ENCODE measurements at regions not wholly inside any gene's neighbourhood (a gene's known extent, or its start where the extent isn't known, plus 50 kb on each side); places are given as distances from the start of the nearest gene placed in this dataset.

DNA sequence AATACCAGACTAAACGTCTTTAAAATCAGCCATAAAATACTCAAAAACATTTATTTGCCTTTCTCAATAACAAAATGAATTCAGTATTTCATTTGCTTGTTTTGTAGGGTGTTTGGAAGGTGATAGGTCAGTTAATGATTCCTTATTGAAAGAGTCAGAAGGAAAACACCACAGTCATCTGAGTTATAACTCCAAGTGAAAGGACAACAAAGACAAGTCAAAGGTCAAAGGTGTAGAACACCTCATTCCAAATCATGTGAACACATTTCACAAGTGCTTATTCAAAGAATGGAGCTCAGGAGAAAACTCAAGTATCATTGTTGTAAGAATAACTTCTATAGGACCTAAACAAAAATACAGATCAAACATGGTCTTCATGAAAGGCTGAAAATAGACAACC is 318.6 kb upstream of the PHF14 start:
- FAIRE-seq, result no peak
- no peaks in the 10 kb centered on the region for H3K36me3 ChIP-seq (ENCODE audit: control insufficient read depth in 2 of 2, extremely low read depth in 1 of 2, insufficient read depth in 2 of 2, low read length in 2 of 2)

GRCh38 chr7:10657201-10657600 is 316.5 kb upstream of the PHF14 start:
- H2AFZ ChIP-seq (ENCODE audit: control insufficient read depth, low read length), result no peak overlapping the region
- H3K79me2 ChIP-seq (ENCODE audit: control insufficient read depth, insufficient read depth, low read length), result no peaks in the 10 kb centered on the region
- H3K4me3 ChIP-seq (ENCODE audit: control insufficient read depth in 2 of 3, extremely low read depth in 1 of 3, insufficient read depth in 2 of 3, low read depth in 1 of 3, low read length in 3 of 3), result no peak overlapping the region
- FAIRE-seq (no peak), DNase-seq (ENCODE audit: low read depth, low spot score) (no peak)
- dilution Hi-C loops (cut with MboI; ENCODE audit: extremely low pct_ligation_motif_present, low sequenced_read_pairs), result no loop called here
- H3K9me1 ChIP-seq (ENCODE audit: control insufficient read depth, extremely low read depth, insufficient read depth, low read length), result no peaks in the 10 kb centered on the region
- H3K27ac ChIP-seq (ENCODE audit: control insufficient read depth, insufficient read depth, low read length), result no peak overlapping the region
- no peaks in the 10 kb centered on the region for H3K27me3 ChIP-seq (ENCODE audit: control insufficient read depth, extremely low read depth, insufficient read depth, low read length)
- no peaks in the 10 kb centered on the region for H3K9me3 ChIP-seq (ENCODE audit: control insufficient read depth, low read depth, low read length)
- H3K4me1 ChIP-seq (ENCODE audit: control insufficient read depth, extremely low read depth, insufficient read depth, low read length), result no peaks in the 10 kb centered on the region
- H3K9ac ChIP-seq (ENCODE audit: control insufficient read depth, extremely low read depth, insufficient read depth, low read length), result no peak overlapping the region
- no peak for TF ChIP-seq CTCF (optimal IDR thresholded peaks at IDR 0.05 in 1 of 3, IDR thresholded peaks at IDR 0.05 in 1 of 3, conservative IDR thresholded peaks at IDR 0.05 in 1 of 3; ENCODE audit: extremely low read depth in 1 of 3, insufficient read depth in 2 of 3, low read length in 3 of 3)
- TF ChIP-seq EZH2 (IDR thresholded peaks at IDR 0.05; ENCODE audit: low read length), result no peak
- no peaks in the 10 kb centered on the region for H4K20me1 ChIP-seq (ENCODE audit: control insufficient read depth, extremely low read depth, insufficient read depth, low read length)
- H3K36me3 ChIP-seq (ENCODE audit: control insufficient read depth in 2 of 2, extremely low read depth in 1 of 2, insufficient read depth in 2 of 2, low read length in 2 of 2), result no peaks in the 10 kb centered on the region
- no peak overlapping the region for H3K4me2 ChIP-seq (ENCODE audit: control insufficient read depth, extremely low read depth, insufficient read depth, low read depth, low read length)

More for the DNA sequence above, 318.6 kb upstream of the PHF14 start:
- no peaks in the 10 kb centered on the region for H3K79me2 ChIP-seq (ENCODE audit: control insufficient read depth, insufficient read depth, low read length)
- H3K4me1 ChIP-seq (ENCODE audit: control insufficient read depth, extremely low read depth, insufficient read depth, low read length), result no peaks in the 10 kb centered on the region
- no peaks in the 10 kb centered on the region for H3K9me3 ChIP-seq (ENCODE audit: control insufficient read depth, low read depth, low read length)
- no peak overlapping the region for H2AFZ ChIP-seq (ENCODE audit: control insufficient read depth, low read length)
- H3K9me1 ChIP-seq (ENCODE audit: control insufficient read depth, extremely low read depth, insufficient read depth, low read length), result no peaks in the 10 kb centered on the region
- no peaks in the 10 kb centered on the region for H3K27me3 ChIP-seq (ENCODE audit: control insufficient read depth, extremely low read depth, insufficient read depth, low read length)
- no peak overlapping the region for H3K4me2 ChIP-seq (ENCODE audit: control insufficient read depth, extremely low read depth, insufficient read depth, low read depth, low read length)
- H3K9ac ChIP-seq (ENCODE audit: control insufficient read depth, extremely low read depth, insufficient read depth, low read length), result no peak overlapping the region
- H3K27ac ChIP-seq (ENCODE audit: control insufficient read depth, insufficient read depth, low read length), result no peak overlapping the region
- no peak overlapping the region for H3K4me3 ChIP-seq (ENCODE audit: control insufficient read depth in 2 of 3, extremely low read depth in 1 of 3, insufficient read depth in 2 of 3, low read depth in 1 of 3, low read length in 3 of 3)
- dilution Hi-C loops (cut with MboI; ENCODE audit: extremely low pct_ligation_motif_present, low sequenced_read_pairs), result no loop called here
- TF ChIP-seq EZH2 (IDR thresholded peaks at IDR 0.05; ENCODE audit: low read length) (no peak), CTCF (optimal IDR thresholded peaks at IDR 0.05 in 1 of 3, IDR thresholded peaks at IDR 0.05 in 1 of 3, conservative IDR thresholded peaks at IDR 0.05 in 1 of 3; ENCODE audit: extremely low read depth in 1 of 3, insufficient read depth in 2 of 3, low read length in 3 of 3) (no peak)
- H4K20me1 ChIP-seq (ENCODE audit: control insufficient read depth, extremely low read depth, insufficient read depth, low read length), result no peaks in the 10 kb centered on the region
- no peak for DNase-seq (ENCODE audit: low read depth, low spot score)

All from keratinocyte (primary cell).